ENCODE measurements at regions not wholly inside any gene's neighbourhood (a gene's known extent, or its start where the extent isn't known, plus 50 kb on each side); places are given as distances from the start of the nearest gene placed in this dataset.

- TF ChIP-seq CTCF (IDR thresholded peaks at IDR 0.05; ENCODE audit: low read depth, low read length) (no peak), EZH2phosphoT487 (IDR thresholded peaks at IDR 0.05; ENCODE audit: low read depth) (no peak)
Measured at GRCh38 chr2:40545645-40546044, 93.8 kb upstream of the SLC8A1 start.
